ENCODE measurements at regions not wholly inside any gene's neighbourhood (a gene's known extent, or its start where the extent isn't known, plus 50 kb on each side); places are given as distances from the start of the nearest gene placed in this dataset.

- H3K9me1 ChIP-seq (ENCODE audit: control insufficient read depth, extremely low read depth, insufficient read depth, low read length), result no peaks in the 10 kb centered on the region
- H3K27ac ChIP-seq (ENCODE audit: control insufficient read depth, insufficient read depth, low read length), result no peak overlapping the region
- dilution Hi-C loops (cut with MboI; ENCODE audit: extremely low pct_ligation_motif_present, low sequenced_read_pairs), result no loop called here
- no peak overlapping the region for H3K4me3 ChIP-seq (ENCODE audit: control insufficient read depth in 2 of 3, extremely low read depth in 1 of 3, insufficient read depth in 2 of 3, low read depth in 1 of 3, low read length in 3 of 3)
- no peaks in the 10 kb centered on the region for H3K36me3 ChIP-seq (ENCODE audit: control insufficient read depth in 2 of 2, extremely low read depth in 1 of 2, insufficient read depth in 2 of 2, low read length in 2 of 2)
- H3K9ac ChIP-seq (ENCODE audit: control insufficient read depth, extremely low read depth, insufficient read depth, low read length), result no peak overlapping the region
- H2AFZ ChIP-seq (ENCODE audit: control insufficient read depth, low read length), result no peak overlapping the region
- H3K4me2 ChIP-seq (ENCODE audit: control insufficient read depth, extremely low read depth, insufficient read depth, low read depth, low read length), result no peak overlapping the region
- H3K4me1 ChIP-seq (ENCODE audit: control insufficient read depth, extremely low read depth, insufficient read depth, low read length), result no peaks in the 10 kb centered on the region
- no peak for DNase-seq (ENCODE audit: low read depth, low spot score)
- no peaks in the 10 kb centered on the region for H4K20me1 ChIP-seq (ENCODE audit: control insufficient read depth, extremely low read depth, insufficient read depth, low read length)
- H3K27me3 ChIP-seq (ENCODE audit: control insufficient read depth, extremely low read depth, insufficient read depth, low read length), result no peaks in the 10 kb centered on the region
- H3K9me3 ChIP-seq (ENCODE audit: control insufficient read depth, low read depth, low read length), result no peaks in the 10 kb centered on the region
- H3K79me2 ChIP-seq (ENCODE audit: control insufficient read depth, insufficient read depth, low read length), result no peaks in the 10 kb centered on the region
- TF ChIP-seq CTCF (optimal IDR thresholded peaks at IDR 0.05 in 1 of 3, IDR thresholded peaks at IDR 0.05 in 1 of 3, conservative IDR thresholded peaks at IDR 0.05 in 1 of 3; ENCODE audit: extremely low read depth in 1 of 3, insufficient read depth in 2 of 3, low read length in 3 of 3) (no peak), EZH2 (IDR thresholded peaks at IDR 0.05; ENCODE audit: low read length) (no peak)
- FAIRE-seq, result no peak
Measured at GRCh38 chr4:103904123-103904522, 184.3 kb upstream of the TACR3 start.

- Histone ChIP-seq H2AFZ (ENCODE audit: control insufficient read depth, low read length) (no peak overlapping the region), H3K79me2 (ENCODE audit: control insufficient read depth, insufficient read depth, low read length) (no peaks in the 10 kb centered on the region), H3K9me3 (ENCODE audit: control insufficient read depth, low read depth, low read length) (no peaks in the 10 kb centered on the region), H3K4me2 (ENCODE audit: control insufficient read depth, extremely low read depth, insufficient read depth, low read depth, low read length) (no peak overlapping the region), H3K27me3 (ENCODE audit: control insufficient read depth, extremely low read depth, insufficient read depth, low read length) (no peaks in the 10 kb centered on the region), H3K9ac (ENCODE audit: control insufficient read depth, extremely low read depth, insufficient read depth, low read length) (no peak overlapping the region), H3K27ac (ENCODE audit: control insufficient read depth, insufficient read depth, low read length) (no peak overlapping the region), H3K36me3 (ENCODE audit: control insufficient read depth in 2 of 2, extremely low read depth in 1 of 2, insufficient read depth in 2 of 2, low read length in 2 of 2) (no peaks in the 10 kb centered on the region), H4K20me1 (ENCODE audit: control insufficient read depth, extremely low read depth, insufficient read depth, low read length) (no peaks in the 10 kb centered on the region), H3K4me1 (ENCODE audit: control insufficient read depth, extremely low read depth, insufficient read depth, low read length) (no peaks in the 10 kb centered on the region), H3K9me1 (ENCODE audit: control insufficient read depth, extremely low read depth, insufficient read depth, low read length) (no peaks in the 10 kb centered on the region), H3K4me3 (ENCODE audit: control insufficient read depth in 2 of 3, extremely low read depth in 1 of 3, insufficient read depth in 2 of 3, low read depth in 1 of 3, low read length in 3 of 3) (no peak overlapping the region)
- FAIRE-seq, result no peak
- dilution Hi-C loops (cut with MboI; ENCODE audit: extremely low pct_ligation_motif_present, low sequenced_read_pairs), result no loop called here
- no peak for TF ChIP-seq CTCF (optimal IDR thresholded peaks at IDR 0.05 in 1 of 3, IDR thresholded peaks at IDR 0.05 in 1 of 3, conservative IDR thresholded peaks at IDR 0.05 in 1 of 3; ENCODE audit: extremely low read depth in 1 of 3, insufficient read depth in 2 of 3, low read length in 3 of 3)
- TF ChIP-seq EZH2 (IDR thresholded peaks at IDR 0.05; ENCODE audit: low read length), result no peak
- no peak for DNase-seq (ENCODE audit: low read depth, low spot score)
Measured at GRCh38 chr4:103902730-103903129, 182.9 kb upstream of the TACR3 start.
